Esophagus (tissue), 2 donors: ENCODE measurements at regions not wholly inside any gene's neighbourhood (a gene's known extent, or its start where the extent isn't known, plus 50 kb on each side); places are given as distances from the start of the nearest gene placed in this dataset.

Experiments used
- H3K27ac ChIP-seq, 2 donors: one replicate each; pipeline ENCODE4 v1.5.1; 2013; ENCODE audit warnings: low read depth in 2 of 2, mild to moderate bottlenecking in 2 of 2, inconsistent platforms in 1 of 2, low read length in 1 of 2, moderate library complexity in 1 of 2
- H3K27me3 ChIP-seq, 2 donors: one replicate each; pipeline ENCODE4 v1.6.1; 2013; ENCODE audit warnings: low read length in 2 of 2, control low read depth in 1 of 2, mild to moderate bottlenecking in 1 of 2; ENCODE audit not compliant: insufficient read depth in 2 of 2, control insufficient read depth in 1 of 2
- H3K36me3 ChIP-seq, 2 donors: one replicate each; pipeline ENCODE4 v1.6.1; 2013; ENCODE audit warnings: low read length in 1 of 2; ENCODE audit not compliant: control insufficient read depth in 2 of 2, insufficient read depth in 2 of 2
- H3K4me1 ChIP-seq, 2 donors: one replicate each; pipeline ENCODE4 v1.6.1; 2013; ENCODE audit warnings: low read length in 1 of 2; ENCODE audit not compliant: control insufficient read depth in 2 of 2, insufficient read depth in 2 of 2
- H3K4me3 ChIP-seq, 2 donors: one replicate each; pipeline ENCODE4 v1.5.1; 2013; ENCODE audit warnings: low read length in 2 of 2, mild to moderate bottlenecking in 2 of 2, low read depth in 1 of 2, moderate library complexity in 1 of 2
- H3K9me3 ChIP-seq, 2 donors: one replicate each; pipeline ENCODE4 v1.6.1; 2013; ENCODE audit warnings: mild to moderate bottlenecking in 2 of 2, low read depth in 1 of 2, low read length in 1 of 2, moderate library complexity in 1 of 2; ENCODE audit not compliant: control insufficient read depth in 2 of 2, insufficient read depth in 1 of 2
- WGBS, 2 donors: extraction: QIAGEN DNeasy Blood & Tissue Kit; methylation state at CpG; one replicate each; pipeline ENCODE4 v1.1.7; 2013; 5-methylcytosine and 5-hydroxymethylcytosine counted together
- donor health status: healthy with polysubstance abuse.
- donor health status: Bipolar disorder and iron deficiency.

GRCh38 chr5:89584339-89584956 is 701.5 kb upstream of the MEF2C start:
- no peak overlapping the region for H3K27ac ChIP-seq
- H3K4me3 ChIP-seq = no peak overlapping the region
- no peaks in the 10 kb centered on the region for H3K27me3 ChIP-seq
- 36 to 48% methylated on average over 5 of the region's 5 CpGs for WGBS, 2 donors
- no peaks in the 10 kb centered on the region for H3K9me3 ChIP-seq
- no peaks in the 10 kb centered on the region for H3K36me3 ChIP-seq
- no peaks in the 10 kb centered on the region for H3K4me1 ChIP-seq

DNA sequence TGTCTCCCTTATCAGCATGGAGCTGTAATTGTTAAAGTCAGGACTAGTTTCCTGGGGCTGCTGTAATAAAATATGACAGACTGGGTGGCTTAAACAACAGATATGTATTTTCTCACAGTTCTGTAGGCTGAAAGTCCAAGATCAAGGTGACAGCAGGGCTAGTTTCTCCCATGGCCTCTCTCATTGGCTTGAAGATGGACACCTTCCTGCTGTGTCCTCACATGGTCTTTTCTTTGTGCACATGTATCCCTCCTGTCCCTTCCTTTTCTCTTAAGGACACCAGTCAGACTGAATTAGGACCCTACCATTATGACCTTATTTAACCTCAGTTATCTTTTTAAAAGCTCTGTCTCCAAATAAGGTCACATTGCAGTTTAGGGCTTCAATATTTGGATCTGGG is 700.5 kb upstream of the MEF2C start:
- Histone ChIP-seq H3K4me1 (no peaks in the 10 kb centered on the region), H3K27me3 (no peaks in the 10 kb centered on the region), H3K9me3 (no peaks in the 10 kb centered on the region), H3K4me3 (no peak overlapping the region), H3K27ac (peak overlapping the region; percentile 11 to 61), H3K36me3 (no peaks in the 10 kb centered on the region)

- no peaks in the 10 kb centered on the region for H3K27me3 ChIP-seq
- H3K4me1 ChIP-seq = no peaks in the 10 kb centered on the region
- H3K4me3 ChIP-seq = no peak overlapping the region
- WGBS, 2 donors = 41 to 47% methylated on average over 1 of the region's 1 CpG
- H3K9me3 ChIP-seq = no peaks in the 10 kb centered on the region
- peak overlapping the region in 1 of 2 donors; percentile 27 for H3K27ac ChIP-seq
- no peaks in the 10 kb centered on the region for H3K36me3 ChIP-seq
These were observed 699.9 kb upstream of the MEF2C start for GRCh38 chr5:89582768-89583339.

GRCh38 chr5:89580976-89581375 is 698.0 kb upstream of the MEF2C start:
- 88 to 91% methylated on average over 2 of the region's 2 CpGs for WGBS, 2 donors
- no peak overlapping the region for H3K27ac ChIP-seq
- no peaks in the 10 kb centered on the region for H3K4me1 ChIP-seq
- no peak overlapping the region for H3K4me3 ChIP-seq
- no peaks in the 10 kb centered on the region for H3K9me3 ChIP-seq
- no peaks in the 10 kb centered on the region for H3K27me3 ChIP-seq
- no peaks in the 10 kb centered on the region for H3K36me3 ChIP-seq

DNA sequence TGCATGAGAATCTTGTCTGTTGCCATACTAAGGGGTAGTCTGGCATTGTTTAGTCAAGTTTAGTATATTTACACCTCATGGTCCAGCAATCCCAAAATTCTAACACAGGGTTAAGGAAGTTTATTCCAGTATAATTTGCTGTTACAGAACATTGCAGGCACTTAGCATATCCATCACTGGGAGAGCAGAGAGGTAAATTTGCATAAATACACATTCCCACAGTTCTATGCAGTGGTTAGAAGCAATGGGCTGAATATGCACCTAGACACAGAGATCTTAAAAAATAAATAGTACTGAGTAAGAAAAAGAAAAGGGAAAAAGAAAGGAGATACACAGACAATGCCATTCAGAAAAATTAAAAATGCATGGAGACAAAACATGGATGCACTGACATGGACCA is 692.3 kb upstream of the MEF2C start:
- Histone ChIP-seq H3K9me3 (no peaks in the 10 kb centered on the region), H3K27me3 (no peaks in the 10 kb centered on the region), H3K4me1 (no peaks in the 10 kb centered on the region)

GRCh38 chr5:89573345-89573744 is 690.4 kb upstream of the MEF2C start:
- Histone ChIP-seq H3K27ac (no peak overlapping the region), H3K9me3 (no peaks in the 10 kb centered on the region), H3K4me3 (no peak overlapping the region), H3K4me1 (no peaks in the 10 kb centered on the region), H3K27me3 (no peaks in the 10 kb centered on the region), H3K36me3 (no peaks in the 10 kb centered on the region)
- WGBS, 2 donors = 86 to 87% methylated on average over 4 of the region's 4 CpGs

More for the DNA sequence above, 692.3 kb upstream of the MEF2C start:
- Histone ChIP-seq H3K4me3 (no peak overlapping the region), H3K36me3 (no peaks in the 10 kb centered on the region), H3K27ac (no peak overlapping the region)

DNA sequence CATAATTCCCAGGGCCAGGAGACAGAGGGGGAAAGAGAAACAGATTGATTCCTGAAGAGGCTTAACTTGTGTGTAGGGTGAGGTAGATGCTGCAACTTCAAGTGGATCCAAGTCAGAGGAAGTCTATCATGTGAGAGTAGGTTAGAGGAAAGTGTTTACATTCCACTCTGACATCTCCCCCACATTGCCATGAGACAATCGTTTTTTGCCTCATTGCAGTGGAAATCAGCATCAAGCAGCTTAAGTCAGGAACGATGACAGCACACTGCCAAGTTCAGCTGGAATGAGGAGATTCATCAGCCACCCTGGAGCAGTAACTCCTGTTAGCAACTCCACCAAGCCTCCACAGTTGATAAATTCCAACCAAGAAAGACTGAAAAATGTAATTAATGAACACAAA is 689.7 kb upstream of the MEF2C start:
- Histone ChIP-seq H3K4me1 (no peaks in the 10 kb centered on the region), H3K9me3 (no peaks in the 10 kb centered on the region), H3K4me3 (no peak overlapping the region), H3K27ac (no peak overlapping the region), H3K36me3 (no peaks in the 10 kb centered on the region), H3K27me3 (no peaks in the 10 kb centered on the region)
- WGBS, 2 donors = 36 to 50% methylated on average over 2 of the region's 2 CpGs

DNA sequence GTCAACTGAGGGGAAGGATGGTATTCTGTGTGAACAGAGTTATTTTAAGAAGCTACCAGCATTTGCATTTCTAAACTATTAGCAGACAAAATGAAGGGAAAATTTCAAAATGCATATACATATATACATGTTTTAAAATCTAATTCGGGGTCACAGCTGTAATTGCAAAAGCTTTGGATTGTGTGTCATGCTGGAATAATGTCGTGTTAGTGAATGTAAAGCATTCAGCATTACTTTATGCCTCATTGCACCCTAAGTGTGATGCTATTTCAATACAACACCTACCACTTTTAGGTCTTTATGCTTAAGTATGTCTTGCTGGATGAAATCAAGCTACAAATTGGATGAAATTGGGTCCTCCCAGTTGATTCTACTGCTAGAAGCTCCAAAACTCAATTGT is 687.6 kb upstream of the MEF2C start:
- H3K4me3 ChIP-seq = no peak overlapping the region
- no peak overlapping the region for H3K27ac ChIP-seq
- no peaks in the 10 kb centered on the region for H3K9me3 ChIP-seq
- no peaks in the 10 kb centered on the region for H3K36me3 ChIP-seq
- 60 to 64% methylated on average over 2 of the region's 2 CpGs for WGBS, 2 donors
- no peaks in the 10 kb centered on the region for H3K27me3 ChIP-seq
- no peaks in the 10 kb centered on the region for H3K4me1 ChIP-seq

DNA sequence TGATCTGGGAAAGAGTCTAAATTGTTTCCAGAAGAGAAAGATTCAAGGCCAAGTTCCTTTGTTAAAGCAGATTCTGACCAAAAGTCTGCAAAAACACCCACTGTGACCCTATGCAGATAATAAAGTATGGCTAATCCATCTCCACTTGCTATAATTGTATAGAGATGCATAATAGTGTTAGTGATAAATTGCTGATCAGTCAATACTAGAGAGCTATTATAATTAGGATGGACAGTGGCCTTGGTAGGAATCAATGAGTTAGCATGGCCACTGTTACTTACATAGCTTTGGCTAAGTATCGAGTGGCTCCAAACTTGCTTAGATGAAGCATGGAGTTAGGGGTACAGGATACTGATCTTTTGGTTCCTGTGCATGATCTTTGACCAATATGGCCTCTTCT is 683.4 kb upstream of the MEF2C start:
- Histone ChIP-seq H3K4me1 (no peaks in the 10 kb centered on the region), H3K27me3 (no peaks in the 10 kb centered on the region), H3K36me3 (no peaks in the 10 kb centered on the region), H3K27ac (no peak overlapping the region), H3K9me3 (no peaks in the 10 kb centered on the region), H3K4me3 (no peak overlapping the region)
- 97% methylated on average over 1 of the region's 1 CpG for WGBS, 2 donors

GRCh38 chr5:89560696-89561095 is 677.7 kb upstream of the MEF2C start:
- WGBS, 2 donors = 66% methylated on average over 4 of the region's 4 CpGs

More at GRCh38 chr5:89560696-89561095, 677.7 kb upstream of the MEF2C start:
- Histone ChIP-seq H3K27me3 (no peaks in the 10 kb centered on the region), H3K36me3 (no peaks in the 10 kb centered on the region), H3K4me1 (no peaks in the 10 kb centered on the region), H3K4me3 (no peak overlapping the region), H3K9me3 (no peaks in the 10 kb centered on the region), H3K27ac (no peak overlapping the region)
